RPMI7951 (cell line): ENCODE measurements at regions not wholly inside any gene's neighbourhood (a gene's known extent, or its start where the extent isn't known, plus 50 kb on each side); places are given as distances from the start of the nearest gene placed in this dataset.
"Not testable (repeated sequence)": the region's sequence is repeated elsewhere in the genome, so short reads cannot be mapped to it uniquely, and the experiment has no call there.

ENCODE experiments used
- DNase-seq: peaks from one replicate; pipeline ENCODE4 v3.0.0-alpha.2; 2012; ENCODE audit warnings: low read depth

DNA sequence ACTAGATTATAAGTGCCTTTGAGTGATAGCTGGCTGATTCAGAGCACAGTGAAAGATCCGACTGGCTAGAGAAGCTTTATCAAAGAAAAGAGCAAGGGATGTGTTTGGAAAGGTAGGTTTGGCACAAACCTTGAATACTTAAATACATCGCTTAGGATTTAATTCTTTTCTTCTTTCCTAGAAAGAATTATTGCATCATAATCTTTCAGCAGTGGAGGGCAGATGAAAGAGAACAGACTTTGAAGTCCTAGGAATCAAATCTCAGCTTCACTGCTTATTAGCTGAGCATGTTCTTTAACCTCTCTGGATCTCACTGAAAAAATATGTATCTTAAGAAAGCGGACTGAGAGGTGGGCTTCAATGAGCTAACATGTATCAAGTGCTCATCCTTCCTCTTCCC lies 122.8 kb downstream of the ZNF365 start:
- DNase-seq: no peak

DNA sequence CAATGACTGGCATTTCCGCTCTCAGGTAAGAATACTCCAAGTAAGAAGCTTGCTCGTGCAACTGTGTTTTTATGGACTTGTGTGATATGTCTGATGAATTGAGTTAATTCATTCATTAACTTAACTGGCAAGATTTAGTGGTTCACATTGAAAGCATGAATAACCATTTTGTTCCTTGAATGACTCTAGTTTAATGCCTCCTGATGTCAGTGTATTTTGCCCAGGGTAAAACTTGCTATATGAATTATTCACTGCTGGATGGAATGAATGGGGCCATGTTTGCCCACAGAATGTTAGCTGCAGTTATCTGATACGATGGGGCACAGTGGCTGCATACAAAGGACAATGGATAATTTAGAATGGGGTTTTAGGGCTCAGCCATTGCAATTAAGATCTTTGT lies 124.1 kb downstream of the ZNF365 start:
- DNase-seq: peak; percentile 47

DNA sequence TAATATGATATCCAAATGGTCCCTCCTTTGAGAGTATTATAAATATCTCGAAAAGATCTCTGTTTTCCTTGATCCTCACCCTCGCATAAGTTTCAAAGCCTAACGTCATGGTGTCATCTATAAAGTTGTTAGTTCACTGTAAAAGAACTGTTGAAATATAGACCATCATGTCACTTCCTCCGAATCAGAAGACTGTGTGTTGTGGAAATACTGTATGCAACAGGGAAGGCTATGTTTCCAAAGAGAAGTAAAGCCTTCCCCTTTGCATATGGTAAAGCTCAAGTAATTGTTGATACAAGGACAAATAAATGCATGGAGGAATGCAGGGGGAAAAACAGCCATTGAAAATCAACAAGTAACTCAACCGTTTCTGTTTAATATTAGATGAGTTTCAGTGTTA lies 125.9 kb downstream of the ZNF365 start:
- not testable (repeated sequence) for DNase-seq

DNA sequence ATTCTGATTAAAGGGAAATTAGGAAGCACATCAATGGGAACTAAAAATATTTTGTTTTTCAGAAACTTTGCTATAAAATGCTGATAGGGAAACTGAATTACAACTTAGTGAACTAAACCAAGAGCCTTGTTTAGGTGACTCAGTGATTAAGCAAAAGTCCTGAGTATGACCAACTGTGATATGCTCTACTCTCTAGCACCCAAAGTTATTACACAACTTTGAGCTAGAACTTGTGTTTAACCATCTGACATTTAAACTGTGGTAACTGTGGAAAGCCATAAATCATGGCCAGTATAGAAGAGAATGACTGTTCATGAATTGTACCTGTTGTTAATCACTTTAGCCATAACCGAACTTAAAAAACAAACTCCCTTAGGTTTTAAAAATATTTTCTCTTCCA lies 127.4 kb downstream of the ZNF365 start:
- peak; percentile 15 for DNase-seq

DNA sequence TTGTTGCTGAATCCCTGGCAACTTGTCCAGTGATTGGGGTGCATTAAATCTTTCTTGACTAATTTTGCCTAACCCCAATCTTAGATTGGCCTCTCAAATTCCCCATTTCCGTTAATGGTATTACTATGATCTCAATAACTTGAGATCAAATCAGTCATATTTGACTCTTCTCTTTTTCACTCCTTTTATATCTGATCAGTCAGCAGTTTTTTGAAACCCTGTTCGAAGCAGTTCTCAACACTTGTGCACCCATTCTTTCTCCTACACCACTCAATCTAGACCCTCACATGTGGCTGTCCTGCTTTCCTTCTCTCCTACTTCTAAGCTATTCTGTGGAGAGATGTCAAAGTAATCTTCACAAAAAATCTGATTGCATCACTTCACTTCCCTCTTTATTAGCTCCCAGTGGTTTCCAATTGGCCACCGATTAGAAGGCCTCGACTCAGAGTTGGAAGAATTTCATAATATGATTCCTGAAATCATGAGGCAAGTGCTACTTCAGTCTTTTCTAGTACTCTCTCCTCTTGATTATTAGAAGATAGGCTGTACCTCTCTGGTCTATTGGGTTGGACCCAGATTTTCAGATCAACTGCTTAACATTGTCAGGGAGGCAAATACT lies 128.9 kb downstream of the ZNF365 start:
- no peak for DNase-seq

DNA sequence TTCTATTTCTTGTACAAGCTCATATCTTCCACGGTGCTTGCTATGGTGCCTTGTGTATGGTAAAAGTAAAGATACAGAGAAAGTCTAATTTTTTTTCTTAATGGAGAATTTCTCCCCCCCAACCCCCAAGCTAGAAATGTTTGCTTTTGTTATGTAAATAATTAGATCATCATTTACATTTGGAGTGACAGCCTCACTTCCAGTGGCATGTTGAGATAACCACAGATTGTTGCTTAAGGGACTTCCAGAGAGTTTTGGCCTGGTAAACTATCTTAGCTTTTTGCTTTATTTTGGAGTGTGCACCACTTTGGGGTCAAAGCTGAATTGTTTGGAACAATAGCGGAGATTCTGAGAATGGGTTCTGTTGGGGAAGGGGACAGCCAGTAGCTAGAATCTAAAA lies 129.7 kb downstream of the ZNF365 start:
- DNase-seq: no peak

DNA sequence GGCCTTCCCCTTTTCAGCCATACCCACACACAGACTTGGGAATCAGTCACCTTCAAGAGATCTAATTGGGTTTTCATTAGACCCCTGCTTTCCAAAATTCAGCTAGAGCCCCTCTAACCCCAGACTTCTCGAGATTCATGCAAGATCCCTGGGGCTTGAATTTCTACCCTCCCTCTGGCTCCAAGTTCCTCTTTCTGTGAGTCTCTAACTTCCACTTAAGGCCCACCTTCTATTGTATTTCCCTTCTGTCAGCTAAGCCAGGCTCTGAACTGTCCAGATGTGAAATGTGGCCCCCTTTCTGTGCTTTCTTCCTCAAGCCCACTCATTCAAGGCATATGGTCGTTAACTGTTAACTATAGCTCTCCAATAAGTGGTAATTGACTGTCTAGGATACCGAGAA lies 132.2 kb downstream of the ZNF365 start:
- DNase-seq: no peak

DNA sequence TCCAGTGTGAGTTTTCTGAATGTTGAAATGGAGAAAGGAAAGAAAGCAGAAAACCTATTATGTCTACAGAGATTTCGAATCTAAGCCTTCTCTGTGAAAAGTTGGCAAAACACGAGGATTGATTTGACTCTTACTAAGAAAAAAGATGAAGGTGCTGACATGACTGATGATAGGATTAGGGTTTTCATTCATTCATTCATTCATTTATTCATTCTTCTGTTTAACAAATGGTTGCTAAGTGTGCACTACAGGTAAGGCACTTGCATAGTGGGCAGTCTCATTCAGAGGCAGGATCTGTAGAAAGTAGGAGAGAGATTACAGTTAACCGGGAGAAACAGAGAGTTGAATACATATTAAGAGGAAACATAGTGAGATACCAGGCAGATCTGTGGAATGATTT lies 137.1 kb downstream of the ZNF365 start:
- DNase-seq: no peak

DNA sequence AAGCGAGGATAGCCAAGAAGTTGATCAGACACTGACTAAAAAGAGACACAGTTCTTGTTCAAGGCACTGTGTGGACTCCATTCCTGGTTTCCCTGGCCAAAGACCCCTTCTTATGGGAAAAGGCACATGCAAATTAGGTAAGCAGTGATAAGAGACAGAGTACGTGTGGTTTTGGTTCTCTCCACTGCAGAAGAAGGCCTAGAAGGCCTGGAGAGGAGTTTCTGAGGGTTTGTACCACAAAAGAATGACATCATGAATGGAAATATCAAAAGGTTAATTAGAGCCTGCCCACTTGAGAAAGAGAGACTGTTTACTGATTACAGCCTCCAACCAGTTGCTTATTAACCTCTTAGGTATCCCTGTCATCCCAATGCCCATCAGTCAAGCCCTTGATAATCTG lies 137.5 kb downstream of the ZNF365 start:
- DNase-seq: no peak

DNA sequence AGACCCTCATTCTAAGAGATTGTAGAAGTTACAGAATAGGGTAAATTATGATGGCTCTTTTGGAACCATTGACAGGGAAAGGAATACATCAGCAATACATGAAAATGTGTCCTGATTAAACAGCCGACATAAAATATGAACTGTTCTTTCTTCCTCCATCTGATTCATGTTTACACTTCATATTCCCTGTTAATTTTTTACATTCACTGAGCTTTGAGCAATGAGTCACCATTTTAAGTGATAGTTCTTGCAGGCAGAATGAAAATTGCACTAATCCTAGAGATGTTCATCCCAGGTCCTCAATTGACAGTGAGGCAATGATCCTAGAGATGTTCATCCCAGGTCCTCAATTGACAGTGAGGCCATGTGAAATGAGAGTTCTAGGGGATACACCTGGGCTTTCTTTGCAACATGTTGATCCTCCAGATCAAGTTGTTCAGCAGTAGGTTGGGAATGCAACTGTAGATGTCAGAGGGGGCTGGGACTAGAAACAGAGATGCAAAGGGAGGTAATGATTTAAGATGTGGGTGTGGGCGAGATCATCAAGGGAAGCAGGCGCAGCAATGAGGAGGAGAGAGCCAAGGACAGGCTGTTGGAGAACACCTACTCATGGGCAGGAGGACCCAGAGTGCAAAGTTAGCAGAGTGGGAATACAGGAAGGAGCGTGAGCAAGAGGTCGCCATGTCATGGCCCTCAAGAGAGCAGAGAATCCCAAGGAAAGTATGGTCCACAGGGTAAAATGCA lies 138.7 kb downstream of the ZNF365 start:
- DNase-seq: no peak

DNA sequence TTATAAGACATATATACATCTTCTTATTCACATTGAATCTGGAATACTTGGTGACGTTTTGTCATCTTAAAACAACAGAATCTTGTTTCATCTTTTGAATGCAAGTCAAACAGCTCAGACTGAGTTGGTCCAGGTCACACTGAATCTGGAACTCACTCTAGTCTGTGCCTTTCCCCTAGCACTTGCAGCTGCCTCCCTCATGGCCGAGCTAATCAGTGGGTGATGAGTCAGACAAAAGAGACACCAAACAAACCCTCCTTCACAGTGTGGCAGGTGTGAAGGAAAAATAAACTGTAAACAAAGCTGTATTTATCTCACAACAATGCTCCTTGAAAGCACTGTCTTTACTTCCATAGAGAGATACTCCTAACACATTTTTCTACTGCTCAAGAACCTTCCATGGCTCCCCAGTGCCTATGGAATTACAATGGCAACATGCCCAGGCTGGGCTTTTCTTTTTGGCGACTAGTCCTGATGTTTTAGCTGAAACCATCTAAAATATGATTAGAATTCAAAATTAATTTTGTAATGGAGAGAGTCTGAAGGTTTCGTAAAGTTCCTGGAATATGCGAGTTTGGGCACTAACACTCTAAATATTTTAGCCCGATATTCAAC lies 140.0 kb downstream of the ZNF365 start:
- peak; percentile 17 for DNase-seq

DNA sequence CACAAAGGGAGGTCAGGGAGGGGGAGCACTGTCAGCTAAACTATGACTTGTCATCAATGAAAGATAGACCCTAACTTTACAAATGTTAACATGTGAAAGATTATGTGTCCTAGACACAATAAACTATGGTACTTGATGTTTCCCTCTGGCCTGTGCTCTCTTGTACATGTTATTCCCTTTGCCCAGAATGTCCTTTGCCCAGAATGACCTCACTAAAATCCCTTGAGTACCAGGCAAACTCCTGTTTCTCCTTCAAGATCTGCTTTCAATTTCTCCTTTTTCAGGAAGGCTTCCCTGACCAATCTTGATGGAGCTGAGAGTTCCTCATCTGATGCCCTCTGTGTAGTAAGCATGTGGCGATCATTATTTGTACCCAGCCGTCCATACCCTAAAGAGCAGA lies 143.1 kb downstream of the ZNF365 start:
- DNase-seq: no peak

DNA sequence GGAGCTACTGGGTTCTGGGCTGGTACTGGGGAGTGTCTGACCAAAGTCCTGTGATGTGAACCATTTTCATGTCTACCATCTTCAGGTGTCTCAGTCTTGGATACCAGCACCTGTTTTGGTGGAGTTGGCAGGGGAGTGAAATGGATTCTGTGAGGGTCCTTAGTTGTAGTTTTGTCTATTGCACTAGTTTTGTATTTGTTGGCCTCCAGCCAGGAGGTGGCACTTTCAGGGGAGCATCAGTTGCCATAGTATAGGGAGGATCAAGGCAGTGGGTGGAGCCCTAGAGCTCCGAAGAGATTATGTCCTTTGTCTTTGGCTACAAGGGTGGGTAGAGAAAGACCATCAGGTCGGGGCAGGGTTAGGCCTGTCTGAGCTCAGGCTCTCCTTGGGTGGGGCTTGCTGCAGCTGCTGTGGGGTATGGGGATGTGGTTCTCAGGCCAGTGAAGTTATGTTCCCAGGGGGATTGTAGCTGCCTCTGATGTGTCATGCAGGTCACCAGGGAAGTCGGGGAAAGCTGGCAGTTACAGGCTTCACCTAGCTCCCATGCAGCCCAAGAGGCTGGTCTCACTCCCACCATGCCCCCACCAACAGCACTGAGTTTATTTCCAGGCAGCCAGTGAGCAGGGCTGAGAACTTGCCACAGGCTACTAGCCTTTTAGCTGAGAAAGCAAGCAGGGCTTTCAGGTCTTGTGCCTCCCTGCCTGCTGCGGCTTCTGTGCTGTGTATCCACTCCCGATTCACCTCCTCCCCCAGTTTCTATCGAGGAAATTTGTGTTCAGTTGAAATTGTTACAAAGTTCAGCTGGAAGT lies 153.1 kb downstream of the ZNF365 start:
- DNase-seq: no peak

DNA sequence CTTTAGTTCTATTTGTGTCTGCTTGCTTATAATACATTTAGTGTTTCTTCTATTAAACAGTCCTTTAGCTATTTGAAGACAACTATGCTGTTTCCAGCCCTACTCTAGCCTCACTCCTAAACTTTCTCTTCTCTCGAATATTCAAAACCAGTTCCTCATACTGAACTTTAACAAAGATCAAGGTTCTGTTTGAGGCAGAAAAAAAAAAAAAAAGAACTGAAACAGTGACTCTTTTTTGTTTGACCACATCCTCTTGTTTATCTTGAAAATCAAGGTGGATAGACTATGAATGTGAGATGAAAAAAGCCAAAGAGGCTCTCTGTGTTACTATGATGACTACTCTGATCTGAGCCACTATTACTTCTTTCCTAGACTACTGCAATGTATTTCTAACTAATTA lies 154.3 kb downstream of the ZNF365 start:
- DNase-seq: peak; percentile 42

DNA sequence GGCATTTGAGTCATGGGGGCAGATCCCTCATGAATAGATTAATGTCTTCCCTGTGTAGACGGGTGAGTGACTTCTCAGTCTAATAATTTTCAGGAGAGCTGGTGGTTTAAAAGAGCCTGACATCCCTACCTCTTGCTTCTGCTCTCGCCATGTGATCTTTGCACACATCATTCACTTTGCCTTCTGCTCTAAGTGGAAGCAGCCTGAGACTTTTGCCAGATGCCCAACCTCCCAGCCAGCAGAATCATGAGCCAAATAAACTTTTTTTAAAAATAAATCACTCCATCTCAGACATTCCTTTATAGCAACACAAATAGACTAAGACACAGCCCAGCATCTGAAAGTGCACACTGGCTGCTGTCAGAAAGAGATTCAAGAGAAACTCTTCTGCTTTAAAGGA lies 155.2 kb downstream of the ZNF365 start:
- no peak for DNase-seq

DNA sequence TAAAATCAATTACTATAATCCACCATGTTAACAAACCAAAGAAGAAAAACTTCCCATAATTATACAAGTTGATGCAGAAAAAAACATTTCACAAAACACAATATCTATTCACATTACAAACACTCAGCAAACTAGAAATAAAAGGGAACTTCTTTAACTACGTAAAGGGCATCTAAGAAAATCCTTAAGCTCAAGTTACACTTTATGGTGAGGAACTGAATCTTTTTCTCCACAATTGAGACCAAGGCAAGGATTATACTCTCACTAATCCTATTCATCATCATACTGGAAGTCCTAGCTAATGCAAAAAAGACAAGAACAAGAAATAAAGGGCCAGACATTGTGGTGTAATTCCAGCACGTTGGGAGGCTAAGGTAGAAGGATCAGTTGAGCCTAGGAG lies 159.9 kb downstream of the ZNF365 start:
- DNase-seq: no peak

DNA sequence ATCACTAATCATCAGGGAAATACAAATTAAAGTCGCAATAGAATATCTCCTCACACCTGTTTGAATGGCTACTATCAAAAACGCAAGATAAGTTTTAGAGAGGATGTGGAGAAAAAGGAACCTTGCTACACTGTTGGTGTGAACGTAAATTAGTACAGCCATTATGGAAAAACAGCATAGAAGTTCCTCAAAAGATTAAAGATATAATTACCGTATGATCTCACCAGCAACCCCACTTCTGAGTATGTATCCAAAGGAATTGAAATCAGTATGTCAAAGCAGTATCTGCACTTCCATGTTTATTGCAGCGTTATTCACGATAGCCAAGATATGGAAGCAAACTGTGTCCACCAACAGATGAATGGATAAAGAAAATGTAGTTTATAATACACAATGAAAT lies 164.4 kb downstream of the ZNF365 start:
- no peak for DNase-seq

DNA sequence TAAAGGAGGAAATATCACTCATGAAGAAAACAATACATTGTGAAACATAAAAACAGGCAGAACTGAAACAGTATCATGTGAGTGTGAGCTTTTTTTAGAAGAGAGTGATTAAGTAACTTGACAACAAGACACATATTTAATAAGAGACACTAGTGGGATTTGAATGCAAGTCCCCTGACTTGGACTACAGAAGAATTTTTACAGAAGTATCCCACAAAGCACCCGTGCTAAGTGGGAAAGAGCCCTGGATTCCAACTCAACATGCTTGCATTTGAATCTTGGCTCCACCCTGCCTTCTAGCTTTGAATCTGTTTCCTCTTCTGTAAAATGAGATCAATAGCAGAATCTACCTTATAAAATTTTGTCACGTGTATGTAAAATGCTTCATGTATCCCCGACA lies 166.2 kb downstream of the ZNF365 start:
- no peak for DNase-seq

DNA sequence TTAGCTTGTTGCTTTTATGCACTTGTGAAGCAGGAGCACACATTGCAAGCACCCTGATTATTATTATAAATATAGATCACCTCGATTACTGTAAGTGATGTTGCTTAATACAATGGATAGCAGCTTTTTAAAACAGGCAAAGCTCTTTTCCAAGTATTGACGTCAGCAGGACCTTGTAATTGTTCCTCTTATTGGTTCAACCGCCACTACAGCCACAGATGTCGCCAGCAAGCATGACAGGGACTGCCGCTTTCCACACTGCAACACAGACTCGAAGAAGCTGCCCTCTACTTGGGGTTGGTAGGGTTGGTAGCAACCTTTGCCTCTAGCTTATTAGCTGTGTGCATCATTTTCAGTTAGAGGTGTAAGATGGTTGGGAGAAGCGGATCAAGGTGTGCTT lies 167.6 kb downstream of the ZNF365 start:
- DNase-seq: no peak

DNA sequence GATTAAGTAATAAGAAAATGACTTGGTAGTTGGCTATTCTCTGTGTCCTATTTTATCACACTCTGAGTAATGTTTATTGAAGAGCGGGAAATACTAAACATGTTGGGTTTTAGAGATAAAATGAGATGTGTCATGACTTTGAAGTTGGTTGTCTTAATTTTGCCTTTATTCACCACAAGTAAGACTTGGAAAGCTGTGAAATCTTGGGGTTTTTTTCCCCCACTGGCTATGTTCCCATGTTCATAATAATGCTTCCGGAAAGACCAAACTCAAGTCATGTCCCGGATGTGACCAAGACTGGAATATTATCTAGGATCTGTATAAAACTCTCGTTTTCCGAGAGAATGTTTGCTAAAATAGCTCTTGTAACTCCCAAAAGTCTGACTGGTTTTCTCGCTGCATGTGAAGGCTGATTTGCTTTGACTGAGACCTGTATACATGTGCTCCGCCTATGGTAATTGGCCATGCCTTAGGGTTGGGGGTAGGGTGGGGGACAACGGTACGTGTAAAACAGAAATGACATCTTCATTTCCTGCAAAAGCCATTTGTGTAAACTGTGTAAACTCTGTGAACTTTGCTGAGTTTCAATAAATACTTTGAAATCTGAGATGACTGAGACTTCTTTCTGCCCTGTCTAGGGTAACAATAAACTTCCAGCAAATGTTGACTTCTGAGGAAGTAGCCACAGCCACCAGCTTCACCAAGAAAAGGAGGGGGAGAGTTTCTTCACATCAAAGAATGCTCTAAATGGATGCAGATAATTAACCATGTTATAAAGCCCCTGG lies 169.6 kb downstream of the ZNF365 start:
- no peak for DNase-seq

DNA sequence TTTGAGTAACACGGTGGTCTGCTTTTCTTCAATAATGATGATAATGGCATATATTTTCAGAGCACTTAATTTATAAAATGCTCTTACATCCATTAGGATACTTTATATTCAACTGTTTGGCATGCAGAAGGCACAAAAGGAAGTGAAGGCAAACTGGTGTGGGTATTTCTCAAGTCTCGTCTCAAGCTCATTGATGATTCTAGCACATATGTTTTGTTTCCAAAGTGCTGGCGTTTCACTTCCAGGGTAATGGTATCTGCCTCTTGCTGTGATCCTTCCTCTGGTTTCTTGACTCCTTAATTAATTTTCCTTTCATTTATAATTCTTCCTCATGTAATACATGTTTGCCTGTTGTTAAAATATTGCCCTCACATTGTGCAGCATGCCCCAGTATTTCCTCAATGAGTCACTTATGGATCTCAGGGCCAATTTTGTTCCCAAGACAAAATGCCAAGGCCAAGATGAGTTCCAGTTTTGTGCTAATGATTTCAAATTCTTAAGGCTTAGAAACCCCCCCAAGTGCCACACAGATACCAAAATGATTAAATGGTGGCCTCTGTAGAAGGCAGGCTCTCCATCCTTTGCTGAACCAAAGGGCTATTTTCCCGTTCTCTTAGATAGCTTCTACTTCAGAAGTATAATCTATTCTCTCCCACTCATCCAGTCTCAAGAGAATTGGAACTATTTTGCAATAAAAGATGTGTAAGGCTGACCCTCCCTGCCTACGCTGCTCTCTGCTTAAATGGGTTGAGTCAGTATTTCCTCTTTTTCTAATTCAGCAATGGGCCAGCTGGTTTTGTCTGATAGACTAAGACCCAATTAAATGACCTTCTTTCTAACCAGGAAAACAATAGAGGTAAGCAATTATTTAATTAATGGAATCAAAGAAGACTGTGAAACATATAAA lies 171.2 kb downstream of the ZNF365 start:
- peak; percentile 28 for DNase-seq
